ENCODE measurements at regions not wholly inside any gene's neighbourhood (a gene's known extent, or its start where the extent isn't known, plus 50 kb on each side); places are given as distances from the start of the nearest gene placed in this dataset.

DNA sequence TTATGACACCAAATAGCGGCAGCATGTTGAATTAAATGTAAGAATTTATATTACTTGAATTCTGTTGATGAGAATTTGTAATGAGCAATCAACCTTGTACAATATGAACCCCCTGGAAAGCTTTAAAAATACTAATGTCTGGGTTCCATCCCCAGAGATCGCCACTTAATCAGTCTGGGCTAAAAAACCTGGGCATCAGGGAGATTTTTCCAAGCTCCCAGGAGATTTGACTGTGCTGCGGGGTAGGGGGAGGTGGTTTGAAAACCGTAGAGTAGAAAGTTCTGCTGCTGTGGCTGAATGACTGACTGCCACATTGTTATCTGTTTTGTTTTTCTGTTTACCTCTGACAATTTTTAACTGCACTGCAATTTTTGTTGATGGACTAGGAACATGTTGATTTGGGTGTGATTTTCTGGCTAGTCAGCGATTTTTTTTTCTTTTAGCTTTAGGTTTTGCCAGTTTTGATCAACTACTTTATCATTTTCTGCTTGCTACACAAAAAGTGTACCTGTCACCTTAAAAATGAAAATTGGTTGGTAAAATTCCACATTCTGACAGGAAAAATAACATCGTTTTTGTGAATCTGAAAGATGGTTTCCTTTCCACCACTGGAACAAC, 79.3 kb downstream of the PCTP start:
- DNase-seq (ENCODE audit: low read depth), result no peak

DNA sequence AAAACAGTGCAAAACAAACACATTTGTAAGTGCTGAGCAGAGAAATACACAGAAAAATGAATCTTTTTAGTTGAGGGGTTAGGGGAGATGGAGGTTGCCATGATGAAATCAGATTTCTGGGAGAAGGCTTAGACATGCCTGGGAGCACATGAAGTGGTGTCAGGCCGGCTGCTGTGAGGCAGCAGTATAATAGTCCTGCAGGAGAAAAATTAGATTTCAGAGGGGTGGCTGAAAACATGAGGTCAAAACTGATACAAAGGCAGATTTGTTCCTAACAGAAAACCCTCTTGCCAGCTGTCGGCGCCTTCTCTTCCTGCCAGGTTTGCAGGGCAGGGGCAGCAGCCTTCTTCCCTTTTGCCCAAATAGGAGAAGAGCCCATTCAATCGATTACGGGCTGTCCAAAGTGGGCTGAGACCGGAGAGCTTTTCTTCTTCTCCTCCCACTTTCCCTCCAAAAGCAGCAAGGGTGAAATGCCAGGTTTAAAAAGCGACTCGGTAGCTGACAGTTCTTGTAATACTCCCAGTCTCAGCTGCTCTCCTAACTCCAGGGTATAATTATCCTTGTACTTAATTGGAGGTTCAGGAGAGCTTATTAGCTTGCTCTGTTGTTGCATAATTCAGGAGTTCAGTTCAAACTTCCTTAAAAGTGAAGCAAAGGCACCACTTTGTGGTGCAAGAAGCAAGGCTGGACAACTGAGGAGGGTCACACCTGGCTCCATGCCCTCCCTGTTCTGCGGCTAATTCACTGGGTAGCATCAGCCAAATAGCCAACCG, 80.0 kb downstream of the PCTP start:
- DNase-seq (ENCODE audit: low read depth), result no peak

DNA sequence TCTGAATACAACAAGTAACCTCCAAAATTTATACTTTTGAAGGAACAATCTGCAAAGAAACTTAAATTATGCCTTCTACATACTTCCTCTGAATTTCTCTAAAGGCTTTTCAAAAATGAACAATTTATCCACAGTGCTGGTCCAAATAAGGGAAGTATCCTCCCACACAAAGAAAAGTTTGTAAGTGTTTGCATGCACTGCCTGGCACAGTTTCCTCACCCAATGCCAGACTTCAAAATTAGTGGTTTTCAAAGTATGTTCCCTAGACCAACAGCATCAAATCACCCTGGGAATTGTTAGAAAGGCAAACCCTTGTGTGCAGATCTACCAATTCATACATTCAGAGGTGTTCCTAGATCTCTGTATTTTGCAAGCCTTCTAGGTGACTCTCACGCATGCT, 82.5 kb downstream of the PCTP start:
- DNase-seq (ENCODE audit: low read depth), result no peak

DNA sequence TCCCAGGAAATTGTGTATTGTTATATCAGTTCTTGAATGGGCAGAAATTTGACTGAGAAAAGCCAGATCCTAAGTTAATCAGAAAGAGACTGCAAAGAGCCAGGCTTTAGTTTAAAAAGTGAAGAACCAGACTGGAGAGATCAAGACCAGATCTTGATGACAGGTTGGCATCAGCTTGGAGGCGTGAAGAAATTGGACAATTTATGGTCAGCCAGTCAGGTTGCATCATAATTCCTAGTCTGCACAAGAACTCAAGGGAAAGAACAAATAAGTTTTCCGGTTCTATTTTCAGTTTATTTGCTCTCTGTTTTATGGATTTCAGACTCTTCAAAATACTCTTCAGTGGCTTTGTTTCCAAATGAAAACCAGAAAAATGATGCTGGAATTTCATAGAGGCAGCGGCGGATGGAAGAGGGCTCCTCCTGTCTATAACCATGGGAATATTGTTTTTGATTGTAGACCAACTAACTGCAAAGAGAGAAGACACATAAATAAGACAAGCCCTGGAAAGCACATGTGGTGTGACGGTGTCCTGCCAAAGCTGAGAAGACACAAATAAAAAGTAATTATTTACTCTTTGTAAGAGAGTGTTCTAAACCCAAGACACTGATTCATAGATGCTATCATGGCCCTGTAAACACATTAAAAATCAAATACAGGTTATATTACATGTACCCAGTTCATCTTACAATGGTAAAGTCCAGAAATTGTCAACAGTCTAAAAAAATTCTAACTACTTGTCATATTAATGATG, 91.7 kb downstream of the PCTP start:
- no peak for DNase-seq (ENCODE audit: low read depth)

DNA sequence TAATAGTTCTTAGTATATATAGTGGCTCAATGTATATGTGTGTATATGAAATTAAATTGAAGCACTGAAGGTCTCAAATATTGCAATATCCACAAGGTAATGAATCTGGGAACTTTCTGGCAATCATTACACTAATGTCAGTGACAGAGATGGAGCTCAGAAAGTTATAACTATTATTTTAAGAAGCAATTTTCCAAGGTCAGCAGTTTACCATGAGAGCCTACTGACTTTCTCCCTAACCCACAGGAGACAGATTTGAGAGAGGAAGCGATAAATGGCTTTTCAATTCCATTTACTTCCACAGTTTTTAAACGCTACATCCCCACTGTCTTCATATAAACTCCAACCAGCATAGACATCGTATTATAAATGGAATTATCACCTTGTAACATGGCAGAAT, 92.9 kb downstream of the PCTP start:
- DNase-seq (ENCODE audit: low read depth), result no peak

DNA sequence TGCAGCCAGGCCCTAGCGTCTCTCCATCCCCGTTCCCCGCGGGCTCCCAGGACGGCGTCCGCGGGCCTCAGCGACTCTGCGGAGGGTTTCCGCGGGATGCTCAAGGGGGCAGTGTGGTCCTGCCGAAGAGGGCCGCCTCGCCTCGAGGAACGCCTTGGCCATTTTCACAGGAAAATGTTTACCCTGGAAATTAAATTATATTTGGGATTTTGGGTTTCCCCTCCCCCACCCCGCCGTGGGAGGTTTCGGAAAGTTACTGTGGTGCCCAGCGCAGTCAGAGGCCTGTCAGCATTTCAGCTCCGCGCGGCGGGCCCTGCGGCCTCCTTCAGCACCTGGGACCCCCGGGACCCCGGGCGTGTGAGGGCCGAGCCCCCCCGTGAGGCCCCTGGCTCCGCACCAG, 94.5 kb downstream of the PCTP start:
- DNase-seq (ENCODE audit: low read depth), result peak; percentile 1

DNA sequence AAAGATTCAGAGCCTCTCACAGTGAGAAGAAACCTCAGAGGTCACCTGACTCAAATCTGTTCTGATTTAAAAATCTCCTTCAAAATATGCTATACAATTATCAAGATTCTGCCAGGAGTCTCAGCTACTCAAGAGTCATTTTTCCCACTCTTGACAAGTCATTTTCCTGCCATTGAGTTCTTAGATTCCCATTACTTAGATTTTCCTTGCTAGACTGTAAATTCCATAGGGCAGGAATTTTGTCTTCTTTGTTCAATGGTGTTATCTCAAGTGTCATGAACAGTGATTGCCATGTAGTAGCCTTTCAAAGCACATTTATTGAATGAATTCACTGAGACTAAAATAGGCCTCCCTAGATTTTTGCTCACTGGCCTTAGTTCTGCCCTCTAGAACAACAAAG, 95.9 kb downstream of the PCTP start:
- DNase-seq (ENCODE audit: low read depth), result no peak

DNA sequence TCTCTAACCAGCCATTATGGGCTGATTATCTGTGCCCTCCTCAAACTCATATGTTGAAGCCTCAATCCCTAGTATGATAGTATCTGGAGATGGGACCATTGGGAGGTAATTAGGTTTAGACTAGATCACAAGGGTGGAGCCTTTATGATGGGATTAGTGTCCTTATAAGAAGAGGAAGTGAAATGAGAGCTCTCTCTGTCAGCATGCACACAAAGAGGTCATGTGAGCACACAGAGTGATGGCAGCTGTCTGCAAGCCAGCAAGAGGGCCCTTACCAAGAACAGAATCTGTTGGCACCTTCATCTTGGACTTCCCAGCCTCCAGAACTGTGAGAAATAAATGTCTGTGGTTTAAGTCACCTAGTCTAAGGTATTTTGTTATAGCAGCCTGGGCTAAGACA, 101.9 kb downstream of the PCTP start:
- no peak for DNase-seq (ENCODE audit: low read depth)

DNA sequence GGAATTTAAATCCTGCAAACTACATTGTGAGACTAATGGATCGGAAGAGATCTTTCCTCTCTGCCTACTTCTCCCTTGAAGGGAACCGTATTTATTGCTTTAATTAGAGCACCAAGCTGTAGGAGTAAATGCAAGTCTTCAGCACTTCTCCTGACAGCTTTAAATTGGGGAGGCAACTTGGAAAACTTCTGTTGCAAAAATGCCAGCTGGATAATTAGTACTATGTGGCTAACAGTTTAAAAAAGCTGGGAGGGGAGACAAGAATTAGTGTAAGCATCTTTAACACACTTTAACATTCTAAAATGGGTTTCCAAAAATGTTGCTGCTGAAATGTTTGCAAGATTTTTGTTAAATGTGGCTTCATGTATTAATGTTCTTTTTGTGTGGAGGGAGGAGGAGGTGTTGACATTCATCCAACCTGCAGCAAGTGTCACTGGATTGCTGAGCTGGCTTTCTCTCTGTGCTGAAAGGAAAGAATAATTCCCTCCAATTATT, 108.5 kb downstream of the PCTP start:
- DNase-seq (ENCODE audit: low read depth), result no peak

DNA sequence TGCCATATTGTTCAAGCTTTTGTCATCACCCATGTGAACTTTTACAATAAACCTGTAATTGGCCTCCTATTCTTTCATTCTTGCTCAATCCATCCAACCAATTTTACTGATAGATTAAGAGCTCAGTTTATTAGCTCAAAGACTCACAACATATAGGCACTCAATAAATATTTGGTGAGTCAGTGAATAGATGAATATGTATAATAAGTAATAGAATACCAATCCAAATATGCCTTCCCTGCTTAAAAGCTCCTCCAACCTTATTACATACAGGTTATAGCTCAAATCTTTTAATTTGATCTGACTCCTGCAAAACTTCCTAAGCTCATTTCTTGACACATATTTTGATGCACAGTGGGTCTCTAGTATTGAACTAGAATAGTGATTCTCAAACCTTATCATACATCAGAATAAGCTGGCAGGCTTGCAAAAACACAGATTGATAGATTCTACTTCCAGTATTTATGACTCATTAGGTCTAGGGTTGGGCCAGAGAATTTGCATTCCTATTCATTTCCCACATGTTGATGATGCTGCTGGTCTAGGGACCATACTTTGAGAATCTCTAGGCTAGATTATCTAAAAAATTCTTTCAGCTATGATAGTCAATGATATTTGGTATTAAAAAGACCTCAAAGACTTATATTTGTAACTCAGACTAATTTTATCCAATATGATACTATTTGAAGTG, 114.4 kb downstream of the PCTP start:
- no peak for DNase-seq (ENCODE audit: low read depth)

DNA sequence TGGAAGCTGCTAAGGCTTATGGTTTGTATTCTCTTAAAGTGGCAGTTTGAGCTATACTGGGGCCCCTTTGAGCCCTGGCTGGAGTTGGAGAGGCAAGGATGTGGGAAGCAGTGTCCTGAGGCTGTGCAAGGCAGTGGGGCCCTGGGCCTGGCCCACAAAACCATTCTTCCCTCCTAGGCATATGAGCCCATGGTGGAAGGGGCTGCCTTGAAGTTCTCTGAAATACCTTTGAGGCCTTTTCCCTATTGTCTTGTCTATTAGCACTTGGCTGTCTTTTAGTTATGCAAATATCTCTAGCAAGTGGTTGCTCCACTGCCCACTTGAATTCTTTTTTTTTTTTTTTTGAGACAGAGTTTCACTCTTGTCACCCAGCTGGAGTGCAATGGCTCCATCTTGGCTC, 119.2 kb downstream of the PCTP start:
- DNase-seq (ENCODE audit: low read depth), result no peak

DNA sequence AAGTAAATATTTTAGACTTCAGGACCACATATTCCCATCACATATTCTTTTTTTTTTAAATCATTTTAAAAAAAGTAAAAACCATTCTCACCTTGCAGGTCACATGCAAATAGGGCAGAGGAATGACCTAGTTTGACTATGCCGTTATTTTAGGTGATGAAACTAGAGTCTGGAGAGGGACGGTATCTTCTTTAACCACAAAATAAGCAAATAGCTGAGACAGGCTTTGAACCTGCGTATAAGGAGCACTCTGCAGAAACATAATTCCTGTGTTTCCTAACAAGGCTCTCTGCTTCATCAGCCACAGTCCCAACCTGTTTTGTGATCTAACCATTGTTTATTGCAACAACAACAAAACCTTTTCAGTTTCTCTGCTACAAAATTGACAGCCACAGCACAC, 121.5 kb downstream of the PCTP start:
- DNase-seq (ENCODE audit: low read depth), result no peak

DNA sequence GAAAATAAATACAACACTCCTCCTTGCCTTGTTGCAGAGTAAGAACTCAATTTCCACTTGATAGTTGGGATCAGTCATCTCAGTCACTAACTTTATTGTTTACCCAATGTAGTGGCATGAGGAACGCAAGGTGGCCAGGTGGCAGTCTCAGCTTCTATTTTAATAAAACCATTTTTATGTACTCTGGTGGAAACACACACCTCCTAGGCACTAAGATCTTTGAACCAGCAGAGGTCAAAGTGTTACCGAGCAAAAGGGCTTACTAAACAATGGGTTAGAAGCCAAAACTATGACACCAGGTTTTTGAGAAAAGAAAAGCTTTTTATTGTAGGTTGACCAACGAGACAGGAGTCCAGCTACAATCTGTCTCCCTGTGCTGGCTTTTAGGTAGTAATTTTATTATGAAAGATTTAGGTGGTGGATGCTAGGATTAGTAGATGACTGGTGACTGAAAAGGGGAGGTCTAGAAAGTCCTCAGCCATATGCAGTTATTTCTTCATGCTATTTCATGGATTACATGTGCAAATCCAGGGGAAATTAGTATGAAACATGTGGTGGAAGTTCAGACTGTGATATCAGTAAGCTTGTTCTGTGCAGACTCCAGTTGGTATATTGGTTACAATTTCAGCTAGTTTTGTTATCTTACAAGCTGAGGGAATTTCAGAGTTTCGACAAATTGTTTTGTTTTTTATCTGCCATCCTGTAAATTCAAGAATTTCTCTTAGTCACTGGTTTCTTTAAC, 122.3 kb downstream of the PCTP start:
- no peak for DNase-seq (ENCODE audit: low read depth)

DNA sequence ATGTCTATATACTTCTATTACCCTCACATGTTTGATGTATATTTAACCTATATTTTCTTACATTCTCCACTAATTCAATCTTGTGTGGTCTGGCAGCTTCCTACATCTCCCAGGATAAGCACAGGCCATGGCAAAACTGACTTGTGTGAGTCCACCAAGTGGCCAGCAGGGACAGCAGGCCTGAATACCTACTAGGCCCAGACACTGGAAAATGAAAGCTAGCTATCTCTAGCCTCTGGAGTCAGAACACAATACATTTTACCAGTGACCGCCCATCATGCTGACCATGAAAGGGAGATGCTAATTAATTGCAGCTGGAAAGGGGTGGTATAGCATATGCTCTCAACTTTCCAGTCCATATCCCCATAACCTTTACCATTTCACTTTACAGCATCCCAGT, 132.3 kb downstream of the PCTP start:
- no peak for DNase-seq (ENCODE audit: low read depth)

DNA sequence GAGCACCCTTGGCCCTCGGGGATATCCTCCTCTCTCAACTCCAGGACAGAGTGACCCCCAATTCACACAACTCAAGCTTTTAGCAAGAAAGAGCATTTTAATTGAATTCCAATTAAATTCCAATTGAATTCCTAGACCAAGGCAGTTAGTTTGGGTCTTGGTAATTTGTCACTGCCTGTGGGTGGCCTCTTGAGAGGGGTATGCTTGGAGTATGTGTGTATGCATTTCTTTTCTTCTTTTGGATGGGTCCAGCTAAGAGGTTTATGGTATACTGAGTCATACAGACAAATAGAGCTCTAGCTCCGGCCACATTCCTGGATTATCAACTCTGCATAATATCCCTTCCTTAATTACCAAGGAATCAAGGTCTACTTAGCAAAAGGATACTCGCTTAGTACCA, 136.7 kb downstream of the PCTP start:
- DNase-seq (ENCODE audit: low read depth), result no peak

DNA sequence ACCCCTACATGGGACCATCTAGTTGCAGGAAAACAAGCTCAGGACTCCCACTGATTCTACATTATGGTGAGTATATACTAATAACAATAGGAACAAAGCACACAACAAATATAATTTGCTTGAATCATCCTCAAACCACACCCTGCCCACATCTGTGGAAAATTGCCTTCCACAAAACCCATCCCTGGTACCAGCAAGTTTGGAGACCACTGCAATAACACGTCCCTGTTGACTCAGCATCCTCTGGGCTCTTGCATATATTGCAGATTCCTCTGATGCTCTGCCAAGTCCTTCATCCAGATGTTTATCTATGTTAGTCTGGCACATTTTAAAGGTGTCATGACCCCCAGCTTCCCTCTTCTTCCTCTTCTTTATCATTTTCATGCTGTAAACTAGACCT, 138.4 kb downstream of the PCTP start:
- DNase-seq (ENCODE audit: low read depth), result no peak

DNA sequence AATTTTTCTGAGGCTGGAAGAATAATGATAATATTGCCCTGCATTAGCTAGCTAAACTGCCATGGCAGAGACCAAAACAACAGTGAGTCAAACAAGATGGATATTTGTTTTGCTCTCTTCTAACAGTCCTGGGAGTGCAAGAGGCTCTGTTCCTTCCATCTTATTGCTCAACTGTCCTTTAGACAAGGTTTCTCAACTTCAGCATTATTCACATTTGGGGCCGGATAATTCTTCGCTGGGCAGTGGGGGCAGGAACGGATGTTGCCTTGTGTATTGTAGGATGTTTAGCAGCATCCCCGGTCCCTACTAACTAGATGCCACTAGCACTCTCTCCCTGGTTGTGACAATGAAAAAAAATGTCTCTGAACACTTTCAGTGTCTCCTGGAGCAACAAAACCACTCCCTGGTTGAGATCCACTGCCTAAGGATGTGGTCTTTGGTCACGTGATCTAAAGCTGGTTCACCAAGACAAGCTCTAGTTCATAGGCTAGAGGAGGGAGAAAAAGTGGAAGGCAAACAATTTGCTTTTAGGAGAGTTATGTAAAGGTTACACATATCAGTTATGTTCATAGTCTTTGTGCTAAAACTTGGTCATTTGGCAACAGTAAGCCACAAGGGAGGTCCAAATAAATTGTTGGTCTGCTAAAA, 144.4 kb downstream of the PCTP start:
- DNase-seq (ENCODE audit: low read depth), result no peak

DNA sequence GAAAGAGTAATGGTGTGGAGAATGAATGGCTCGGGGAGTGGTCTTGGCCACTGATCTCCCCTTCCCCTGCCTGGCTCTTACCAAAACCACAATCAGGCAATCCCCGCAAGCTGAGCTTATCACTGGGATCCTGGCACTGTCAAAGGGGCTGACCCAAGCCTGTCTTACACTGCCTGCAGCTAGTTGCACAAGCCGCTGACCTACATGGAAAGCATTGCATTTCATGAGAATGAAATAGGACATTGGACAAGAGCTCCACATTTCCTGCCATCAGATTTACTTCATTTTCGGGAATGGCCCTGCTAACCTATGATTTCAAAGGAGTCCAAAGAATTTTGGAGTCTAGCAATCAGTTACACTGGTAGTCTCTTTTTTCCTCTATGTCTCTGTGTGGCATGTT, 146.4 kb downstream of the PCTP start:
- no peak for DNase-seq (ENCODE audit: low read depth)

DNA sequence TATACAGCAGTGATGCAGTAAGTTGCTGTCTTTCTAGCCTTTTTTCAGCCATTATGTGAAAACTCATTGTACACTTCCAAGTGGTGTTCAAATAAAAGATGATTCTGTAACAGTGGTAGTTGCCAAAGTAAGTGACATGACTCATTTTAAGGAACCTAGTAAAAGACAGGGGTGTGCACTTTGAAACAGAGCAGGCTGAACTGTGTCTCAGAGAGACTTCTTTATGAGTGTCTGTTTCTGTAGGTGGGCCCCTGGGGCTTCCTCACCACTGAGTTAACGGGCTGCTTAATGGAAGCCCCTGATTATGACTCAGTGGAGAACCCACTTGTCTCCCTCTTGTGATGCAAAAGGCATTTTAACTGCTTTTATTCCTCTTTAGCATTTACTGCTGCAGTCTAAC, 147.3 kb downstream of the PCTP start:
- DNase-seq (ENCODE audit: low read depth), result no peak

DNA sequence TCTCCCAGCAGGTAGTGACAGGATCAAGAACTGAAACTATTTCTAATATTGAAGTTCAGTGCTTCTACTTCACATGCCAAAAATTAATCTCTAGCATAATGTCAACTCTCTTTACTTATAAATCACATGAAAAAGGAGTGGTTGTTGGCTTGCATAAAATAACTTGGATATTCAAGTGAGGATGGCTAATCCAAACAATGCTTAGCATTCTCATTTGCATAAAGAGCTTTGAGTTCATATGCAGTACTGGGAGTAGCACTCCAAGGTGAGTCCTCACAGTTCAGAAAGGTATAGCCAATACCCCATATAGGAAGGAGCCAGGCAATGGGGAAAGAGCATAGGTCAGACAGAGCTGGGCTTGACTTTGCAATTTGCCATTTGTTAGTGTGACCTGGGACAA, 149.3 kb downstream of the PCTP start:
- no peak for DNase-seq (ENCODE audit: low read depth)

DNA sequence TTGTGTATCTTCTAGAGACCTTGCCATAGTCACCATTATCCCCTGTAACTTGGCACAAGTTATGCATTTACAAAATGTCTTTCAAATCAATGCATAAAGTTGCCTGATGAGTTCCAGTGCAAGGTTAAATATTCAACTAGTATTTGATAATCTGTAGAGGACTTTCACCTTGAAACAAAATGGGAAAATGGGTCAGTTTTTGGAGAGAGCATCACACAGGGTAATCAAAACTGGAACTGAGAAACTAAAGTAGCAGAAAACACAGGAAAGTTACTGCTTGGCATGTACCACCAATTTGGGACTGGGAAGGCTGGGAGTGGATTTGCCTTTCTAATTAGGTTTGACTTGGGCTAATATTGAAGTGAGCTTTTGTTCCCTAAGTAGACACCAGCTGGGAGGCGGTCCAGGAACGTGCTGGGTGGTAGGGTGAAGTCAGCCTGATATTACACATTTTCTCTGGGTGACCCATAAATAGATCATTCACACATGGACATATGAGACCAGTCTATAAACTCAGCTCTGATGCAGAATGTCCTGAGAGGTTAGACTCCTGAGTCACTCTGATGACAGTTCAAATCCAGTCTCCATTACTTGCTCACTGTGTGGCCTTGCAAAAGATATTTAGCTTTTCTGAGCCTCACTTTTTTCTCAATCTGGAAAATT, 152.3 kb downstream of the PCTP start:
- DNase-seq (ENCODE audit: low read depth), result no peak

Measured in stimulated activated CD8-positive, alpha-beta memory T cell treated with anti-CD3 and anti-CD28 coated beads, Interleukin-4, amount 100 ng/mL, for 24 hours (primary cell).